WTC11 (cell line): ENCODE measurements at regions not wholly inside any gene's neighbourhood (a gene's known extent, or its start where the extent isn't known, plus 50 kb on each side); places are given as distances from the start of the nearest gene placed in this dataset.

ENCODE experiments used
- CREB1 ChIP-seq: sonication (generic); formaldehyde crosslinking; IDR thresholded peaks from 2 replicates; pipeline ENCODE4 v1.8.0; 2023; ENCODE audit warnings: mild to moderate bottlenecking, missing genetic modification reagents
- GTF2I ChIP-seq: fragments of 250-450 bp; sonication (Bioruptor Pico); conservative IDR thresholded peaks from 2 replicates; pipeline ENCODE4 v1.4.0; 2021; ENCODE audit warnings: mild to moderate bottlenecking
- MAX ChIP-seq: sonication (generic); formaldehyde crosslinking; IDR thresholded peaks from 2 replicates; pipeline ENCODE4 v1.8.0; 2022; ENCODE audit warnings: mild to moderate bottlenecking, missing genetic modification reagents
- NR2C2 ChIP-seq: sonication (generic); formaldehyde crosslinking; IDR thresholded peaks from 2 replicates; pipeline ENCODE4 v1.8.0; 2022; ENCODE audit warnings: mild to moderate bottlenecking, missing genetic modification reagents
- USF2 ChIP-seq: sonication (generic); formaldehyde crosslinking; IDR thresholded peaks from 2 replicates; pipeline ENCODE4 v1.8.1; 2023; ENCODE audit warnings: mild to moderate bottlenecking, missing genetic modification reagents, moderate library complexity
- TF ChIP-seq, protein P1 (sequence below): sonication (generic); formaldehyde crosslinking; IDR thresholded peaks from 2 replicates; pipeline ENCODE4 v1.8.0; 2022; ENCODE audit warnings: mild to moderate bottlenecking, missing genetic modification reagents
- TF ChIP-seq, protein P2 (sequence below): fragments of 200-600 bp; IDR thresholded peaks from 2 replicates; pipeline ENCODE4 v1.8.0; 2022; ENCODE audit warnings: antibody characterized with exemption
- TF ChIP-seq, protein P3 (sequence below): sonication (generic); formaldehyde crosslinking; IDR thresholded peaks from 2 replicates; pipeline ENCODE4 v1.8.0; 2022; ENCODE audit warnings: mild to moderate bottlenecking, missing genetic modification reagents
- TF ChIP-seq, protein P4 (sequence below): fragments of 250-450 bp; sonication (Bioruptor Pico); IDR thresholded peaks from 2 replicates; pipeline ENCODE4 v2.1.2; 2022; ENCODE audit warnings: mild to moderate bottlenecking, moderate library complexity

GRCh38 chr6:92550501-92550900 is 868.9 kb downstream of the EPHA7 start:
- TF ChIP-seq, protein P1, sequence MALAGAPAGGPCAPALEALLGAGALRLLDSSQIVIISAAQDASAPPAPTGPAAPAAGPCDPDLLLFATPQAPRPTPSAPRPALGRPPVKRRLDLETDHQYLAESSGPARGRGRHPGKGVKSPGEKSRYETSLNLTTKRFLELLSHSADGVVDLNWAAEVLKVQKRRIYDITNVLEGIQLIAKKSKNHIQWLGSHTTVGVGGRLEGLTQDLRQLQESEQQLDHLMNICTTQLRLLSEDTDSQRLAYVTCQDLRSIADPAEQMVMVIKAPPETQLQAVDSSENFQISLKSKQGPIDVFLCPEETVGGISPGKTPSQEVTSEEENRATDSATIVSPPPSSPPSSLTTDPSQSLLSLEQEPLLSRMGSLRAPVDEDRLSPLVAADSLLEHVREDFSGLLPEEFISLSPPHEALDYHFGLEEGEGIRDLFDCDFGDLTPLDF (CRISPR knock-in tag), result no peak
- TF ChIP-seq, protein P2, sequence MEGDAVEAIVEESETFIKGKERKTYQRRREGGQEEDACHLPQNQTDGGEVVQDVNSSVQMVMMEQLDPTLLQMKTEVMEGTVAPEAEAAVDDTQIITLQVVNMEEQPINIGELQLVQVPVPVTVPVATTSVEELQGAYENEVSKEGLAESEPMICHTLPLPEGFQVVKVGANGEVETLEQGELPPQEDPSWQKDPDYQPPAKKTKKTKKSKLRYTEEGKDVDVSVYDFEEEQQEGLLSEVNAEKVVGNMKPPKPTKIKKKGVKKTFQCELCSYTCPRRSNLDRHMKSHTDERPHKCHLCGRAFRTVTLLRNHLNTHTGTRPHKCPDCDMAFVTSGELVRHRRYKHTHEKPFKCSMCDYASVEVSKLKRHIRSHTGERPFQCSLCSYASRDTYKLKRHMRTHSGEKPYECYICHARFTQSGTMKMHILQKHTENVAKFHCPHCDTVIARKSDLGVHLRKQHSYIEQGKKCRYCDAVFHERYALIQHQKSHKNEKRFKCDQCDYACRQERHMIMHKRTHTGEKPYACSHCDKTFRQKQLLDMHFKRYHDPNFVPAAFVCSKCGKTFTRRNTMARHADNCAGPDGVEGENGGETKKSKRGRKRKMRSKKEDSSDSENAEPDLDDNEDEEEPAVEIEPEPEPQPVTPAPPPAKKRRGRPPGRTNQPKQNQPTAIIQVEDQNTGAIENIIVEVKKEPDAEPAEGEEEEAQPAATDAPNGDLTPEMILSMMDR, result no peak
- TF ChIP-seq, protein P3, sequence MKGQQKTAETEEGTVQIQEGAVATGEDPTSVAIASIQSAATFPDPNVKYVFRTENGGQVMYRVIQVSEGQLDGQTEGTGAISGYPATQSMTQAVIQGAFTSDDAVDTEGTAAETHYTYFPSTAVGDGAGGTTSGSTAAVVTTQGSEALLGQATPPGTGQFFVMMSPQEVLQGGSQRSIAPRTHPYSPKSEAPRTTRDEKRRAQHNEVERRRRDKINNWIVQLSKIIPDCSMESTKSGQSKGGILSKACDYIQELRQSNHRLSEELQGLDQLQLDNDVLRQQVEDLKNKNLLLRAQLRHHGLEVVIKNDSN (CRISPR knock-in tag), result no peak
- TF ChIP-seq NR2C2 (CRISPR knock-in tag) (no peak), MAX (CRISPR knock-in tag) (no peak), USF2 (CRISPR knock-in tag) (no peak), CREB1 (no peak), GTF2I (CRISPR knock-in tag) (no peak)
- TF ChIP-seq, protein P4, sequence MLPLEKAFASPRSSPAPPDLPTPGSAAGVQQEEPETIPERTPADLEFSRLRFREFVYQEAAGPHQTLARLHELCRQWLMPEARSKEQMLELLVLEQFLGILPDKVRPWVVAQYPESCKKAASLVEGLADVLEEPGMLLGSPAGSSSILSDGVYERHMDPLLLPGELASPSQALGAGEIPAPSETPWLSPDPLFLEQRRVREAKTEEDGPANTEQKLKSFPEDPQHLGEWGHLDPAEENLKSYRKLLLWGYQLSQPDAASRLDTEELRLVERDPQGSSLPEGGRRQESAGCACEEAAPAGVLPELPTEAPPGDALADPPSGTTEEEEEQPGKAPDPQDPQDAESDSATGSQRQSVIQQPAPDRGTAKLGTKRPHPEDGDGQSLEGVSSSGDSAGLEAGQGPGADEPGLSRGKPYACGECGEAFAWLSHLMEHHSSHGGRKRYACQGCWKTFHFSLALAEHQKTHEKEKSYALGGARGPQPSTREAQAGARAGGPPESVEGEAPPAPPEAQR (CRISPR knock-in tag), result no peak
